ENCODE measurements at regions not wholly inside any gene's neighbourhood (a gene's known extent, or its start where the extent isn't known, plus 50 kb on each side); places are given as distances from the start of the nearest gene placed in this dataset.
"Not testable (repeated sequence)": the region's sequence is repeated elsewhere in the genome, so short reads cannot be mapped to it uniquely, and the experiment has no call there.

GRCh38 chr6:27146456-27146705 lies 101.1 kb upstream of the PRSS16 start:
- TF ChIP-seq CTCF, POLR2A (IDR thresholded peaks at IDR 0.05): not testable (repeated sequence)

Data from esophagus squamous epithelium (tissue), 4 donors.